ENCODE measurements at regions not wholly inside any gene's neighbourhood (a gene's known extent, or its start where the extent isn't known, plus 50 kb on each side); places are given as distances from the start of the nearest gene placed in this dataset.

GRCh38 chr2:196390243-196391148 is 219.1 kb upstream of the STK17B start:
- Histone ChIP-seq H3K9me3 (ENCODE audit: control extremely low read depth in 1 of 3, control insufficient read depth in 2 of 3, insufficient read depth in 1 of 3, low read length in 2 of 3) (no peaks in the 10 kb centered on the region), H3K9ac (ENCODE audit: low read length) (no peak overlapping the region), H3K4me3 (ENCODE audit: control extremely low read depth in 1 of 5, extremely low read depth in 1 of 5, insufficient read depth in 1 of 5, low read depth in 2 of 5, low read length in 4 of 5) (no peak overlapping the region), H3K4me1 (ENCODE audit: control insufficient read depth in 2 of 2, insufficient read depth in 2 of 2, low read length in 2 of 2) (no peaks in the 10 kb centered on the region), H3K36me3 (replicated peaks in 1 of 2; ENCODE audit: control extremely low read depth in 1 of 2, control insufficient read depth in 1 of 2, extremely low read depth in 1 of 2, insufficient read depth in 2 of 2, low read length in 1 of 2) (no peaks in the 10 kb centered on the region), H3K27me3 (replicated peaks in 1 of 4; ENCODE audit: control extremely low read depth in 1 of 4, control insufficient read depth in 3 of 4, insufficient read depth in 4 of 4, low read length in 3 of 4) (no peaks in the 10 kb centered on the region), H3K79me2 (ENCODE audit: control insufficient read depth, insufficient read depth, low read length) (no peaks in the 10 kb centered on the region), H2AFZ (ENCODE audit: insufficient read depth, low read depth, low read length, poor library complexity, severe bottlenecking) (no peak overlapping the region), H3K4me2 (replicated peaks; ENCODE audit: low read depth, low read length, poor library complexity, severe bottlenecking) (no peak overlapping the region), H3K27ac (ENCODE audit: low read length in 2 of 2) (no peak overlapping the region), H4K20me1 (ENCODE audit: control insufficient read depth, insufficient read depth, low read length, poor library complexity, severe bottlenecking) (no peaks in the 10 kb centered on the region)
- H3K27me3 Mint-ChIP-seq, result peaks cover 6% of the 10 kb centered on the region
- DNase-seq (no peak), ATAC-seq (ENCODE audit: low read depth) (no peak)
- 58% methylated on average over 2 of the region's 6 CpGs for WGBS (ENCODE audit: insufficient coverage)
- H3K4me1 Mint-ChIP-seq, result no peaks in the 10 kb centered on the region
- H3K4me3 Mint-ChIP-seq, result no peak overlapping the region
- TF ChIP-seq CTCF (IDR thresholded peaks at IDR 0.05) (no peak), EZH2 (IDR thresholded peaks at IDR 0.05; ENCODE audit: borderline replicate concordance, insufficient read depth, low read depth, low read length, poor library complexity, severe bottlenecking) (no peak)
- ChIA-PET POLR2A (no interaction called here), CTCF (no interaction called here)
- no peak overlapping the region for H3K27ac Mint-ChIP-seq
- H3K9me3 Mint-ChIP-seq (ENCODE audit: insufficient read depth), result no peaks in the 10 kb centered on the region
- intact Hi-C loops (cut with micrococcal nuclease), result no loop called here

GRCh38 chr2:196391149-196391479 is 219.7 kb upstream of the STK17B start:
- Histone ChIP-seq H3K27me3 (replicated peaks in 1 of 4; ENCODE audit: control extremely low read depth in 1 of 4, control insufficient read depth in 3 of 4, insufficient read depth in 4 of 4, low read length in 3 of 4) (no peaks in the 10 kb centered on the region), H3K4me2 (replicated peaks; ENCODE audit: low read depth, low read length, poor library complexity, severe bottlenecking) (no peak overlapping the region), H3K79me2 (ENCODE audit: control insufficient read depth, insufficient read depth, low read length) (no peaks in the 10 kb centered on the region), H3K27ac (ENCODE audit: low read length in 2 of 2) (no peak overlapping the region), H3K9me3 (ENCODE audit: control extremely low read depth in 1 of 3, control insufficient read depth in 2 of 3, insufficient read depth in 1 of 3, low read length in 2 of 3) (no peaks in the 10 kb centered on the region), H2AFZ (ENCODE audit: insufficient read depth, low read depth, low read length, poor library complexity, severe bottlenecking) (no peak overlapping the region), H3K36me3 (replicated peaks in 1 of 2; ENCODE audit: control extremely low read depth in 1 of 2, control insufficient read depth in 1 of 2, extremely low read depth in 1 of 2, insufficient read depth in 2 of 2, low read length in 1 of 2) (no peaks in the 10 kb centered on the region), H3K4me3 (ENCODE audit: control extremely low read depth in 1 of 5, extremely low read depth in 1 of 5, insufficient read depth in 1 of 5, low read depth in 2 of 5, low read length in 4 of 5) (no peak overlapping the region), H4K20me1 (ENCODE audit: control insufficient read depth, insufficient read depth, low read length, poor library complexity, severe bottlenecking) (no peaks in the 10 kb centered on the region), H3K4me1 (ENCODE audit: control insufficient read depth in 2 of 2, insufficient read depth in 2 of 2, low read length in 2 of 2) (no peaks in the 10 kb centered on the region), H3K9ac (ENCODE audit: low read length) (no peak overlapping the region)
- no peaks in the 10 kb centered on the region for H3K4me1 Mint-ChIP-seq
- no peak overlapping the region for H3K4me3 Mint-ChIP-seq
- ChIA-PET CTCF (no interaction called here), POLR2A (no interaction called here)
- no peak for ATAC-seq (ENCODE audit: low read depth)
- WGBS (ENCODE audit: insufficient coverage), result no CpG with 5 or more reads among the region's 1 CpG
- TF ChIP-seq CTCF (IDR thresholded peaks at IDR 0.05) (no peak), EZH2 (IDR thresholded peaks at IDR 0.05; ENCODE audit: borderline replicate concordance, insufficient read depth, low read depth, low read length, poor library complexity, severe bottlenecking) (no peak)
- intact Hi-C loops (cut with micrococcal nuclease), result no loop called here
- peaks cover 6% of the 10 kb centered on the region for H3K27me3 Mint-ChIP-seq
- H3K9me3 Mint-ChIP-seq (ENCODE audit: insufficient read depth), result no peaks in the 10 kb centered on the region
- DNase-seq, result no peak
- H3K27ac Mint-ChIP-seq, result no peak overlapping the region
